Trophoblast cell (in vitro differentiated cells and primary cell): ENCODE measurements at regions not wholly inside any gene's neighbourhood (a gene's known extent, or its start where the extent isn't known, plus 50 kb on each side); places are given as distances from the start of the nearest gene placed in this dataset.

Experiments
- DNase-seq, 2 donors: peaks; one replicate each; pipeline ENCODE4 v3.0.0-alpha.2; 2016
- H2AFZ ChIP-seq: 2 replicates; pipeline ENCODE4 v1.6.1; 2013; ENCODE audit warnings: low read length, moderate library complexity, mild to moderate bottlenecking; ENCODE audit not compliant: insufficient read depth, poor library complexity
- H2AK5ac ChIP-seq: 2 replicates; pipeline ENCODE4 v1.6.1; 2013; ENCODE audit warnings: mild to moderate bottlenecking, low read length
- H2BK120ac ChIP-seq: 2 replicates; pipeline ENCODE4 v1.6.1; 2013; ENCODE audit warnings: low read length, mild to moderate bottlenecking, moderate library complexity; ENCODE audit not compliant: insufficient read depth, poor library complexity
- H2BK12ac ChIP-seq: 2 replicates; pipeline ENCODE4 v1.6.1; 2013; ENCODE audit warnings: mild to moderate bottlenecking, low read length, moderate library complexity
- H2BK5ac ChIP-seq: 2 replicates; pipeline ENCODE4 v1.6.1; 2013; ENCODE audit warnings: low read length, low read depth, moderate library complexity, mild to moderate bottlenecking; ENCODE audit not compliant: poor library complexity
- H3K14ac ChIP-seq: 2 replicates; pipeline ENCODE4 v1.6.1; 2013; ENCODE audit warnings: mild to moderate bottlenecking, low read length
- H3K18ac ChIP-seq: 2 replicates; pipeline ENCODE4 v1.6.1; 2013; ENCODE audit warnings: mild to moderate bottlenecking, low read length
- H3K23ac ChIP-seq: 2 replicates; pipeline ENCODE4 v1.6.1; 2013; ENCODE audit warnings: low read length
- H3K27ac ChIP-seq: 2 replicates; pipeline ENCODE4 v1.5.1; 2013; ENCODE audit warnings: low read depth, mild to moderate bottlenecking, inconsistent platforms, low read length, moderate library complexity
- H3K27me3 ChIP-seq: 2 replicates; pipeline ENCODE4 v1.6.1; 2013; ENCODE audit warnings: inconsistent platforms, mild to moderate bottlenecking, low read length, moderate library complexity; ENCODE audit not compliant: insufficient read depth
- H3K36me3 ChIP-seq, 2 experiments: 1 replicate in 1 of 2; 2 replicates in 1 of 2; pipeline ENCODE4 v1.6.1; 2013; ENCODE audit warnings: low read length in 2 of 2, mild to moderate bottlenecking in 2 of 2, moderate library complexity in 1 of 2; ENCODE audit not compliant: insufficient read depth in 2 of 2, control insufficient read depth in 1 of 2
- H3K4ac ChIP-seq: 2 replicates; pipeline ENCODE4 v1.6.1; 2013; ENCODE audit warnings: low read depth, mild to moderate bottlenecking, low read length, moderate library complexity
- H3K4me1 ChIP-seq, 2 experiments: 1 replicate in 1 of 2; 2 replicates in 1 of 2; pipeline ENCODE4 v1.6.1; 2013; ENCODE audit warnings: low read length in 2 of 2, mild to moderate bottlenecking in 2 of 2, moderate library complexity in 1 of 2; ENCODE audit not compliant: insufficient read depth in 2 of 2, control insufficient read depth in 1 of 2
- H3K4me2 ChIP-seq: 2 replicates; pipeline ENCODE4 v1.6.1; 2013; ENCODE audit warnings: inconsistent platforms, mild to moderate bottlenecking, low read length, moderate library complexity
- H3K4me3 ChIP-seq: 2 replicates; pipeline ENCODE4 v1.5.1; 2013; ENCODE audit warnings: mild to moderate bottlenecking, low read depth, low read length, inconsistent platforms
- H3K79me1 ChIP-seq: one replicate; pipeline ENCODE4 v1.6.1; 2013; ENCODE audit warnings: low read length
- H3K79me2 ChIP-seq: 2 replicates; pipeline ENCODE4 v1.6.1; 2013; ENCODE audit warnings: low read length, mild to moderate bottlenecking; ENCODE audit not compliant: control insufficient read depth, insufficient read depth, poor library complexity
- H3K9ac ChIP-seq: 2 replicates; pipeline ENCODE4 v1.6.1; 2013; ENCODE audit warnings: mild to moderate bottlenecking, low read length
- H3K9me3 ChIP-seq: 2 replicates; pipeline ENCODE4 v1.6.1; 2013; ENCODE audit warnings: low read depth, mild to moderate bottlenecking, control low read depth, inconsistent platforms, low read length; ENCODE audit not compliant: insufficient read depth
- H4K12ac ChIP-seq: 2 replicates; pipeline ENCODE4 v1.6.1; 2013; ENCODE audit warnings: low read depth, mild to moderate bottlenecking, low read length, moderate library complexity
- H4K8ac ChIP-seq: 2 replicates; pipeline ENCODE4 v1.6.1; 2013; ENCODE audit warnings: low read depth, mild to moderate bottlenecking, low read length, moderate library complexity
- H4K91ac ChIP-seq: one replicate; pipeline ENCODE4 v1.6.1; 2013; ENCODE audit warnings: low read depth, mild to moderate bottlenecking, low read length, moderate library complexity
- WGBS: extraction: QIAGEN DNeasy Blood & Tissue Kit; methylation state at CpG from one replicate; pipeline ENCODE4 v1.1.7; 2013; ENCODE audit warnings: missing lambda C conversion rate; ENCODE audit not compliant: insufficient read length, insufficient coverage; ENCODE audit errors: extremely low coverage; 5-methylcytosine and 5-hydroxymethylcytosine counted together

GRCh38 chr10:78609976-78610375, 458.8 kb upstream of the ZMIZ1 start:
- DNase-seq = no peak
- no peak overlapping the region for H4K8ac ChIP-seq
- no peak overlapping the region for H3K14ac ChIP-seq
- H3K4me2 ChIP-seq = no peak overlapping the region
- H4K12ac ChIP-seq = no peak overlapping the region
- H2BK12ac ChIP-seq = no peak overlapping the region
- no peaks in the 10 kb centered on the region for H3K27me3 ChIP-seq
- H3K79me1 ChIP-seq = no peaks in the 10 kb centered on the region
- H3K18ac ChIP-seq = no peak overlapping the region
- H4K91ac ChIP-seq = no peak overlapping the region
- H3K9ac ChIP-seq = no peak overlapping the region
- H3K27ac ChIP-seq = no peak overlapping the region
- H2BK120ac ChIP-seq = no peak overlapping the region
- H3K4me1 ChIP-seq = peaks cover 3 to 4% of the 10 kb centered on the region in 2 experiments
- no CpG with 5 or more reads among the region's 1 CpG for WGBS
- no peak overlapping the region for H3K4me3 ChIP-seq
- no peaks in the 10 kb centered on the region for H3K36me3 ChIP-seq
- no peak overlapping the region for H2BK5ac ChIP-seq
- H3K23ac ChIP-seq = no peak overlapping the region
- no peaks in the 10 kb centered on the region for H3K9me3 ChIP-seq
- H2AK5ac ChIP-seq = no peak overlapping the region
- no peak overlapping the region for H2AFZ ChIP-seq
- no peak overlapping the region for H3K4ac ChIP-seq
- no peaks in the 10 kb centered on the region for H3K79me2 ChIP-seq

DNA sequence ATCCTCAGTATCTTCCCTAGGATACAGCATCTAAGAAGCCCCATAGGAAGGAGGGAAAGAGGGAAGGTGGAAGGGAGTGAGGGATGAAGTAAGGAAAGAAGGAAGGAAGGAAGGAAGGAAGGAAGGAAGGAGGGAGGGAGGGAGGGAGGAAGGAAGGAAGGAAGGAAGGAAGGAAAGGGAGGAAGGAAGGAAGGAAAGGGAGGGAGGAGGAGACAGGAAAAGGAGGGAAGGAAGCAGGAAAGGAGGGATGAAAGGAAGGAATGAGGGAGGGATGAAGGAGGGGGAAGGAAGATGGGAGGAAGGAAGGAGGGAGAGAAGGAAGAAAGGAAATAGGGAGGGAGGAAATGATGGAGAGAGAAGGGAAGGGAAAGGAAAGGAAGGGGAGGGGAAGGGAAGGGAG, 455.6 kb upstream of the ZMIZ1 start:
- H3K14ac ChIP-seq = no peak overlapping the region
- H3K79me1 ChIP-seq = no peaks in the 10 kb centered on the region
- no peak overlapping the region for H3K4ac ChIP-seq
- no peak overlapping the region for H2AK5ac ChIP-seq
- no peak overlapping the region for H3K4me2 ChIP-seq
- H2AFZ ChIP-seq = no peak overlapping the region
- H3K4me1 ChIP-seq = peaks cover 3 to 4% of the 10 kb centered on the region in 2 experiments
- no peaks in the 10 kb centered on the region for H3K36me3 ChIP-seq
- DNase-seq = no peak
- H2BK12ac ChIP-seq = no peak overlapping the region
- H3K4me3 ChIP-seq = no peak overlapping the region
- H2BK5ac ChIP-seq = no peak overlapping the region
- H2BK120ac ChIP-seq = no peak overlapping the region
- H3K27me3 ChIP-seq = no peaks in the 10 kb centered on the region
- no peaks in the 10 kb centered on the region for H3K79me2 ChIP-seq
- H4K91ac ChIP-seq = no peak overlapping the region
- no peak overlapping the region for H3K23ac ChIP-seq
- no peak overlapping the region for H4K8ac ChIP-seq
- no peak overlapping the region for H3K18ac ChIP-seq
- no peak overlapping the region for H3K27ac ChIP-seq
- no peak overlapping the region for H4K12ac ChIP-seq
- H3K9ac ChIP-seq = no peak overlapping the region
- no peaks in the 10 kb centered on the region for H3K9me3 ChIP-seq

DNA sequence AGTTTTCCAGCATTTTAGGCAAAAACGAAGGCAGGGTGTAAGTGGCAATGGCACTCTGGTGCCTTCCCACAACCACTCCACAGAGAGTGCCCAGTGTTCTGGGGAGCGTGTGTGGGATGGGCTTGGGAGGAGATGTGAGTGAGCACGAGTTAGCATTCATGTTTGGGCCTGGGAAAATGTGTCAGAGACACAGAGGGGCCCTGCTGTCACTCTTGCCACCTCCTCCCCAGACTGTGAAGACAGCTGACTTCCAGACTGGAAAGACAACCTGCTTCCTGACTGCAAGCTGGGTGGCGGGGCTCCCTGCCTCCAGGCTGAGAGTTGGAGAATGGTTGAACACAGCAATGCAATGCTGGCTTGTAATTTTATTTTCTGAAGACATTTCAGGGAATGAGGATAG, 454.5 kb upstream of the ZMIZ1 start:
- WGBS = no CpG with 5 or more reads among the region's 4 CpGs
- H3K18ac ChIP-seq = no peak overlapping the region
- H2BK120ac ChIP-seq = no peak overlapping the region
- H3K79me2 ChIP-seq = no peaks in the 10 kb centered on the region
- H3K79me1 ChIP-seq = peaks cover 4% of the 10 kb centered on the region
- no peak for DNase-seq
- no peak overlapping the region for H3K4me3 ChIP-seq
- H2BK5ac ChIP-seq = no peak overlapping the region
- H3K9me3 ChIP-seq = no peaks in the 10 kb centered on the region
- H3K4me2 ChIP-seq = no peak overlapping the region
- H2AK5ac ChIP-seq = no peak overlapping the region
- no peaks in the 10 kb centered on the region for H3K27me3 ChIP-seq
- H3K4ac ChIP-seq = no peak overlapping the region
- H4K8ac ChIP-seq = no peak overlapping the region
- H3K23ac ChIP-seq = no peak overlapping the region
- no peak overlapping the region for H3K9ac ChIP-seq
- H3K36me3 ChIP-seq = no peaks in the 10 kb centered on the region
- H4K91ac ChIP-seq = no peak overlapping the region
- H2BK12ac ChIP-seq = no peak overlapping the region
- no peak overlapping the region for H2AFZ ChIP-seq
- H3K27ac ChIP-seq = no peak overlapping the region
- no peak overlapping the region for H3K14ac ChIP-seq
- peaks cover 3 to 4% of the 10 kb centered on the region in 2 experiments for H3K4me1 ChIP-seq
- no peak overlapping the region for H4K12ac ChIP-seq

DNA sequence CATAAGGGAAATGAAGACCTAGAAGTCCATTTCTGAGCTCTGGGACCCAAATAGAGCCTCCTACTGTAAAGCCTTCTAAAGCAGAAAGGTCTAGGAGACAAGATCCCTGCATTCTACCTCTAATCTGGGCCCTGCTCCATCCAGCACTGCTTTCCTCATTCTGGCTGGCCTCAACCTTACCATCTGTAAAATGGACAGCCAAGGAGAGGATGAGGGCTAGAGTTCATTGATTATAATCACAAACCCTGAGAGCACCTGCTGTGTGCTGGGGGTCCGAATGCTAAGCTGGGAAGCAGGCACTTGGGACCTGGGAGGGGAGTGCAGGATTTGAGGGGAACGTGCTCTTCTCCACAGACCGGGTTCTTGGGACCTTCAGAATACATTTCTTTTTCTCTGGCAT, 454.0 kb upstream of the ZMIZ1 start:
- DNase-seq = no peak
- no peak overlapping the region for H2BK120ac ChIP-seq
- H3K9ac ChIP-seq = no peak overlapping the region
- no CpG with 5 or more reads among the region's 3 CpGs for WGBS
- peaks cover 3 to 9% of the 10 kb centered on the region in 2 experiments for H3K4me1 ChIP-seq
- H3K79me1 ChIP-seq = peaks cover 4% of the 10 kb centered on the region
- H2AFZ ChIP-seq = no peak overlapping the region
- no peak overlapping the region for H3K4me2 ChIP-seq
- no peak overlapping the region for H3K23ac ChIP-seq
- no peak overlapping the region for H3K27ac ChIP-seq
- H3K36me3 ChIP-seq = no peaks in the 10 kb centered on the region
- no peaks in the 10 kb centered on the region for H3K9me3 ChIP-seq
- H3K18ac ChIP-seq = no peak overlapping the region
- H4K8ac ChIP-seq = no peak overlapping the region
- H4K91ac ChIP-seq = no peak overlapping the region
- H3K27me3 ChIP-seq = no peaks in the 10 kb centered on the region
- H3K79me2 ChIP-seq = no peaks in the 10 kb centered on the region
- no peak overlapping the region for H2BK5ac ChIP-seq
- no peak overlapping the region for H2AK5ac ChIP-seq
- H3K4me3 ChIP-seq = peak overlapping the region; percentile 37
- no peak overlapping the region for H4K12ac ChIP-seq
- no peak overlapping the region for H3K14ac ChIP-seq
- H2BK12ac ChIP-seq = no peak overlapping the region
- H3K4ac ChIP-seq = no peak overlapping the region
